ENCODE measurements at regions not wholly inside any gene's neighbourhood (a gene's known extent, or its start where the extent isn't known, plus 50 kb on each side); places are given as distances from the start of the nearest gene placed in this dataset.

DNA sequence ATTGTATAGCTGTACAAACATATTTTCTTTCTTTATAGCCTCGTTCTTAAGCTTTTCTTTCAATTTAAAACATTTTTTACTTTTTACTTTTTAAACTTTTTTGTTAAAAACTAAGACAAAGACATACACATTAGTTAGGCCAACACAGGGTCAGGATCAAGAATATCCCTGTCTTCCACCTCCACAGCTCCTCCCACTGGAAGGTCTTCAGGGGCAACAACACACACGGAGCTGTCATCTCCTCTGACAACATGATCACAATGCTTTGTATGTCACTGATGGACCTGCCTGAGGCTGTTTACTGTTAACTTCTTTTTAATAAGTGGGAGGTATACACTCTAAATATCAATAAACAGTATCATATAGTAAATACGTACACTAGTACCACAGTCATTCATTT is 191.3 kb downstream of the SYT10 start:
- TF ChIP-seq CTCF (IDR thresholded peaks at IDR 0.05; ENCODE audit: borderline replicate concordance, extremely low read depth, low read length, poor library complexity, severe bottlenecking) (no peak), EZH2 (IDR thresholded peaks at IDR 0.05; ENCODE audit: borderline replicate concordance, low read depth, low read length, severe bottlenecking) (no peak)

All from DND-41 (cell line).